NCI-H226 (cell line): ENCODE measurements at regions not wholly inside any gene's neighbourhood (a gene's known extent, or its start where the extent isn't known, plus 50 kb on each side); places are given as distances from the start of the nearest gene placed in this dataset.
A peak's percentile ranks its signal among the peaks of the same experiment; 100 is the strongest.

Experiments
- DNase-seq: peaks from one replicate; pipeline ENCODE4 v3.0.0-alpha.2; 2015

DNA sequence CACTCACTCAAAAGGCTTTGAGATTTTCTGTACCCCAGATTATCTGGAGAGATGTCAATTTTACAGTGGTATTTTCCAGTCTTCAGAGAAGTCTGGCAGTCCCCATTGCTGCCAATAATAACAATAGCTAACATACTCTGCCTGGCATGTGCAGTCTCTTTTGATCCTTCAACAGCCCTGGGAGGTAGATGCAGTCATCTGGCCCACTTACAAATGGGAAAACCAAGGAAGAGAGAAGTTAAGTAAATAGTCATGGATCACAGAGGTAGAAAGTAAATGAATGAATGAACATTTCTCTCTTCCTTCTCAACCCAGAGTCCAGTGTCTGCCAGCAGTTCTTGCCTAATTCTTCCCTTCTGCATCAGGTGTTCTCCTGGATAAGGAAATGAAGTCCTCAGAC, 113.0 kb upstream of the EDNRA start:
- DNase-seq = no peak

GRCh38 chr4:147368948-147369347, 111.9 kb upstream of the EDNRA start:
- DNase-seq = no peak

DNA sequence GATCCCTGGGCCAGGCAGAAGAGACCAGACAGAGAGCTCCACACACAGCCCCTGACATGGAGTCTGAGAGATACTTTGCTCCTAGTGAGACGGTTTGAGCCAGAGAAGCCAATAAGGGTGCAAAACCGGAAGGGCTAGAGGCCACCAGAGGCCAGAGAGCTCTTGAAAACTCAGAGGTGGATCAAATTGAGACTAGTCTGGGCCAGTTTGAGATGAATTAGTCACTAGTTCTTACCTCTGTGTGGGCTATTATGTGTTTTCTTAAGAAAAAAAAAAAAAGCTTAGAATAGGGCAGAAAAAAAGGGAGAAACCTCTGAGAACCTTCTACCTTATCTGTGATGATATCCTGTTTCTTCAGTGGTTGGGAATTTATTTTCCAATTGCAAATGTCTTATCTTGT, 110.4 kb upstream of the EDNRA start:
- peak; percentile 46 for DNase-seq

GRCh38 chr4:147370881-147371280, 110.0 kb upstream of the EDNRA start:
- DNase-seq = no peak

- peak; percentile 9 for DNase-seq
These were observed 109.2 kb upstream of the EDNRA start for GRCh38 chr4:147371661-147372060.

GRCh38 chr4:147378780-147379179, 102.1 kb upstream of the EDNRA start:
- no peak for DNase-seq

- DNase-seq = no peak
These were observed 99.1 kb upstream of the EDNRA start for GRCh38 chr4:147381749-147382148.

DNA sequence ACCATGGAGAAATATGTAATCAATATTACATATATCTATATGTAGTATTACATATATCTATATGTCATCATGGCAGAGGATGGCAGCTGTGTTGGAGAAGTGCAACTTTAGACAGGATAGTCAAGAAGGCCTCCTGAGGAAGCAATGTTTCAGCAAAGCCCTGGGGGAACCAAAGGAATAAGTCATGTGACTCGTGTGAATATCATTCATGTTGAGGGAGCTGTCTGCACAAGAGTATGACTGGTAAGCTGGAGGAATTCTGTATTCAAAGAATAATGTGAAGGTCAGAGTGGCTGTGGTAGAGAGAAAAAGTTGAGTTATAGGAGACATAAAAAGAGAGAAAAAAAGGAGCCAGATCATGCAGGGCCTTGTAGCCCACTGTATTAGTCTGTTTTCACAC, 92.9 kb upstream of the EDNRA start:
- peak; percentile 12 for DNase-seq

DNA sequence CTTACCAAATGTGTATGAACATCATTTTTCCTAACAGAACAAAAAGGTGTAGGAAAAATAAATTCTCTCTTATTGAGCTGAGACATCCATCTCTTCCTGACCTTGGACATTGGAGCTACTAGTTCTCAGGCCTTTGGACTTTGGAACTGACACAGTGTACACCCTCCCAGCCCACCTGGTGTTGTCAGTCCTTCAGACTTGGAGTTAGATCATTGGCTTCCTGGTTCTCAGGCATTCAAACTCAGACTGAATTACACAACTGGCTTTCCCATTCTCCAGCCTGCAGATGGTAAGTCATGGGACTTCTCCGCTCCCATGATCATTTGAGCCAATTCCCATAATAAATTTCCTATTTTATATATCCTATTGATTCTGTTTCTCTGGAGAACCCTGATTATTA, 84.8 kb upstream of the EDNRA start:
- DNase-seq = no peak

DNA sequence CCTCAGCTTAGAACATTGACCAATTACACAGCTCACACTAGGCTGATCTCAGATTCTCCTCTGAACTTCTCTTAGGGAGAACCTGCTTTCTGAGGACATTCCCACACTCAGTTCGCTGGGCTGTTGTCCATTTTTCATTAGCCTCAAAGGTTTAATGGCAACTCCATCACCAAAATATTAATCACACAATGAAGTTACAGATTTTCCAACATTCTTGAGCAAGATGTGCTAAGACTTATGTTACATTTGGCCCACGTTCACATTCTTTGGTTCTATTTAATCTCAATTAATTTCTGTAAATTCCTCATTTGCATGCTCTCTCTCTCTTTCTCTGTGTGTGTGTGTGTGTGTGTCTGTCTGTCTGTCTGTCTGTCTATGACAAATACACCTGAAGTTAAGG, 82.3 kb upstream of the EDNRA start:
- no peak for DNase-seq

GRCh38 chr4:147400721-147401120, 80.2 kb upstream of the EDNRA start:
- no peak for DNase-seq

- DNase-seq = no peak
These were observed 79.7 kb upstream of the EDNRA start for GRCh38 chr4:147401221-147401620.

DNA sequence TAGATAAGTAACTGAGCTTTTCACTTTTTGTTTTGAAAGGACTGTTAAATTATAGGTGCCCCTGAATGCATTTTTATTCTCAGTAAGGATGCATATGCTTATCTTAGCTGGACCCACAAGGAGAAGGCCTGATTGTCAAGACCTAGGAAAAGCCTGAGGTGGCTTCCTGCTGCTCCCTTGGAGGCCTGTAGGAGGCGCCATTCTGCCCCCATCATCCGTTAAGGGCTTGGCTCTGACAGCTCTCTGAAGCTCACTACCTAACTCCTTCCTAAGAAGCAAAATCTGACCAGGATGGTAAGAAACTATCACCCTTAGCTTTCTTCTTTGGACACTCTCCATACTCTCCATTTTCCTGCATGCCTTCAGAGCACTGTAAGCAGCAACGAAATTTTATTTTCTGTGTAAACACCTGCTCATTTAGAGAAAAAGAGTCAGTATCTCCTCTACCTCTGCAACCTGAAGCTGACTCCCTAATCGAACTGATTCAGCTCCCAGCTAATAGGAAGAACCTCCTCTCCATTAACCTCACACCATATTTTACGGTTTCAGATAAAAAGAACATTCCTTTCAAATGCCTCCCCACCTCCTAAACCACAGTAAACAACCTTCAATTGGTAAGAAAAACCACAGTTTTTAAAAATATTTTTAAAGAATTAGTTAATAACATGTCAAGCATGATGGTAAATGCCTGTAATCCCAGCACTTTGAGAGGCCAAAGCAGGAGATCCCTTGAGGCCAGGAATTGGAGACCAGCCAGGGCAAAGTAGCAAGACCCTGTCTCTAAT, 73.4 kb upstream of the EDNRA start:
- peak; percentile 16 for DNase-seq

GRCh38 chr4:147408189-147408588, 72.7 kb upstream of the EDNRA start:
- DNase-seq = no peak

DNA sequence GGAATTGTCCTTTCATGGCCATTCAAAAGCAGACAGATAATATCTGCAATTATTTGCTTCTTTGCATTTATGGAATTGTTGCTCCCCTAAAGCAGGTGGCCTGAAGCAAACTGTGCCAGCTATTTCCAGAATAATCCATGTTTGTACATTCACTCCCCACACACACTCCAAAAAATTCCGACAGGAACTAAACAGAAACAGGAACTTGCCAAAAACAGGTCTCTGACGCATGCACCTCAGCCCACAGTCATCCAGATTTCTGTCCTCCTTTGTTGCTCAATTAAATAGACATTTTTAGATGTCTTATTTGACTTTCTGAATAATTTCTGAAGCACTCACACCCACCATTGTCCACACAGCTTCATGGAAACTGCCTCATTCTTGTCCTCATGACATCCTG, 71.5 kb upstream of the EDNRA start:
- no peak for DNase-seq

- no peak for DNase-seq
These were observed 62.7 kb upstream of the EDNRA start for GRCh38 chr4:147418226-147418625.

DNA sequence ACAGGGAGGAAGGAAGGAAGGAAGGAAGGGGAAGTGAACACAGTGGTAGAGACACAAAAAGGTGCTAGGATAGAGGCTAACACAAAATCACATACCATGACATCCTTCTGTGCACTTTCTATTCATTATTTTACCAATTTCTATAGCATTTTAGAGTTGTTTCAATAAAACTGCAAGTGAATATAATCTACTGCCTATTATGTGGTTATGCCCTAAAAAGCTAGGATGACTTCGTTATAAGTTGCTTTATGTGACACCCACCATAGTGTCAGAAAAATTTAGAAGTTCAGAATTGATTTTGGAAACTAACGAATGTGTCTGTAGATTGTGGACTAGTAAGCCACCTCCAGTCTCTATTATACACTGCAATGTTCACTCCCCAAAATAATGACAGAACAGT, 59.4 kb upstream of the EDNRA start:
- DNase-seq = no peak

DNA sequence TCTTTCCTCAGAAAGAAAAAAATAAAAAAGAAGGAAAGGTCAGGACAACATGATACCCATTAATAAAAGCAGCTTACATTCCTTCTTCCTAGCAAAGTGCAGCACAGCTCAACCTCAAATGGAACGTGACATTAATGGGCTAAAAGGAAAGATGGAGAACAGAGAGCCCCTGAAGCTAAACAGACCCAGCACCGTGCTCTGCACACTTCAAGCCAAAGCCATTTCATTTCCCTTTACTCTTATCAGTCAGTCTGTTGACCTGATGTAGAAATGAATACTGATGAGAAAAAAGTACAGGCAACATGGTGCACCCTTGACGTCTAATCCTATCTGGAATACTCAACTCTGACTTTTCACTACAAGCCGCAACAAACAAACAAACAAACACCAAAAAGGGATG, 57.7 kb upstream of the EDNRA start:
- no peak for DNase-seq

DNA sequence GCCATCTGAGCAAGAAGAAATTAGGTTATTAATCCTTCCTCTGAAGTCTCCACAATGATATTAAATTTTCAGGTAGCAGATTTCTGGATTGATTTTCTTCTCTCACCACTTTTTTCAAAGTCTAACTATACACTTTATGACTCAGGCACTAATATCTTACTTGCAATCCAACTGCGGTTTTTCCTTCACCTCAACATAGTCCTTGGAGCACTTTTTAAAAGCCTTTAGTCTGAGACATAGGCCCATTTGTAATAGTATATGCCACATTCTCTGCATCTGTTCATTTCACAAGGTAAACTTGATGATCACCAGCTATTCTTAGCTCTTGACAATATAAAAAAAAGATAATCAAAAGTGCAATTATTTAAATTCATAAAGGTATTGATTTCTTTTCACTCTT, 55.9 kb upstream of the EDNRA start:
- DNase-seq = no peak

- no peak for DNase-seq
These were observed 52.3 kb upstream of the EDNRA start for GRCh38 chr4:147428583-147428982.

- DNase-seq = no peak
These were observed 50.8 kb upstream of the EDNRA start for GRCh38 chr4:147430111-147430510.
